ENCODE measurements at regions not wholly inside any gene's neighbourhood (a gene's known extent, or its start where the extent isn't known, plus 50 kb on each side); places are given as distances from the start of the nearest gene placed in this dataset.

- TF ChIP-seq PRDM10 (IDR thresholded peaks at IDR 0.05; ENCODE audit: partially characterized antibody) (no peak), EWSR1 (IDR thresholded peaks at IDR 0.05; ENCODE audit: borderline replicate concordance, low read depth, partially characterized antibody) (no peak), GABPB1 (CRISPR knock-in tag; IDR thresholded peaks at IDR 0.05) (no peak)
These were observed 400.4 kb upstream of the FAM241A start (continued) for GRCh38 chr4:111744847-111745246.

- 0% methylated on average over 3 of the region's 3 CpGs for WGBS (ENCODE audit: insufficient coverage, low coverage, missing lambda C conversion rate)
- H3K27ac ChIP-seq (ENCODE audit: extremely low read depth, low read depth, low read length) = no peak overlapping the region
- no peaks in the 10 kb centered on the region for H3K9me1 ChIP-seq (ENCODE audit: control insufficient read depth, insufficient read depth, low read length)
- no TSS peak for BruUV-seq (replicated peaks)
- FAIRE-seq (no peak), ATAC-seq (no peak), DNase-seq (ENCODE audit: extremely low read depth in 1 of 4, low spot score in 3 of 4) (no peak)
- no peak for TF ChIP-seq ZNF444 (CRISPR knock-in tag; IDR thresholded peaks at IDR 0.05)
- no peak for TF ChIP-seq TSC22D4 (tag; IDR thresholded peaks at IDR 0.05)
- no peak for TF ChIP-seq BACH1 (tag; IDR thresholded peaks at IDR 0.05)
- no peak for TF ChIP-seq CBFA2T3 (IDR thresholded peaks at IDR 0.05)
- no peak for TF ChIP-seq MEF2A (IDR thresholded peaks at IDR 0.05; ENCODE audit: control insufficient read depth, low read depth, low read length)
- TF ChIP-seq ZNF347 (CRISPR knock-in tag; IDR thresholded peaks at IDR 0.05; ENCODE audit: low read depth) = no peak
- no peak for TF ChIP-seq RCOR1 (IDR thresholded peaks at IDR 0.05; ENCODE audit: borderline replicate concordance in 1 of 2, low read depth in 2 of 2, low read length in 2 of 2)
- TF ChIP-seq HDAC2 (IDR thresholded peaks at IDR 0.05) = no peak
- no peak for TF ChIP-seq CREB3 (tag; conservative IDR thresholded peaks at IDR 0.05; ENCODE audit: low read depth)
- no peak for TF ChIP-seq KAT7 (CRISPR knock-in tag; IDR thresholded peaks at IDR 0.05; ENCODE audit: borderline replicate concordance)
- H3K4me1 ChIP-seq (replicated peaks in 1 of 2; ENCODE audit: control insufficient read depth in 2 of 2, insufficient read depth in 2 of 2, low read length in 2 of 2) = no peaks in the 10 kb centered on the region
- intact Hi-C loops (cut with micrococcal nuclease) (no loop called here), in situ Hi-C loops (cut with MboI) (no loop called here)
- H3K9ac ChIP-seq (ENCODE audit: insufficient read depth in 1 of 2, low read depth in 2 of 2, low read length in 2 of 2) = no peak overlapping the region
- no peaks in the 10 kb centered on the region for H3K9me3 ChIP-seq (replicated peaks; ENCODE audit: control insufficient read depth, insufficient read depth, low read depth, low read length)
- no peaks in the 10 kb centered on the region for H3K27me3 ChIP-seq (ENCODE audit: control insufficient read depth in 2 of 2, insufficient read depth in 2 of 2, low read length in 2 of 2)
- no peak overlapping the region for H3K4me2 ChIP-seq (ENCODE audit: insufficient read depth, low read length)
- H3K4me3 ChIP-seq = no peak overlapping the region
- ChIA-PET POLR2A (no interaction called here), CTCF (ENCODE audit: low intra/inter-chr PET ratio) (no interaction called here)
- H3K79me2 ChIP-seq (ENCODE audit: control insufficient read depth, insufficient read depth, low read length) = no peaks in the 10 kb centered on the region
- no peak overlapping the region for H2AFZ ChIP-seq (ENCODE audit: low read depth, low read length)
- H3K36me3 ChIP-seq (ENCODE audit: control insufficient read depth, insufficient read depth, low read length) = no peaks in the 10 kb centered on the region
- H4K20me1 ChIP-seq (replicated peaks; ENCODE audit: control insufficient read depth, insufficient read depth, low read length) = no peaks in the 10 kb centered on the region
These were observed 397.1 kb upstream of the FAM241A start for GRCh38 chr4:111748157-111748556.
